ENCODE measurements at regions not wholly inside any gene's neighbourhood (a gene's known extent, or its start where the extent isn't known, plus 50 kb on each side); places are given as distances from the start of the nearest gene placed in this dataset.
"Not testable (repeated sequence)": the region's sequence is repeated elsewhere in the genome, so short reads cannot be mapped to it uniquely, and the experiment has no call there.

DNA sequence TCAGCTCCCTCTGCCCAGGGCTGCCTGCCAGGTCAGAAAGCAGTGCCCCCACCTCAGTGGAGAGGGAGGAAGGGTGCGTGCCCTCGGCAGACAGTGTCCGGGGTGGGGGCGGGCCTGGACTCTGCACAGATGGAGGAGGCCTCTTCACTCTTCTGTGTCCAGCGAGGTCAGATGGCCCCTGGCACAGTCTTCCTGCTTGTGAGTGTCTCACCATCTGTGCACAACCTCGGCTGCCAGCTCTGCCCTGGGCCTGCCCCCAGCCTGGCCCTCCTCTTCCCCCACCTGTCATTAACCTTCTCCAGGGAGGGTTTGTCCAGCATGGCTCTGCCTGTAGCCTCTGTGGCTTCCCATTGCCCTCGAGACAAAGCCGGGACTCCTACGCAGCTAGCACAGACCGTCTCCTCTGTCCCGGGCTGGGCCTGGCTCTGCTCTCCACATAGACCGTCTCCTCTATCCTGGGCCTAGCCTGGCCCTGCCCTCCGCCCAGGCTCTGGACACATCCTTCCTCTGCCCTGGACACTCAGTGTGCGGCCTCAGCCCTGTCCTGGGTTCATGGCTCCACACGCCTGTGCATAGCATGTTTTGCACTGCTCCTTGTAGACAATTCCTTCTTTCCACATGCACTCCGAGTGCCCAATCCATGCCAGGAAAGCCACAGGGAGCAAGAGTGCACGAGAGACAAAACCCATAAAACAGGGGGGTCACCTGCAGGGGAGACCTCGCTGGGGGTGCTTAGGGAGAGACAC is 138.9 kb upstream of the FOXD4L5 start:
- not testable (repeated sequence) for H3K4me2 ChIP-seq (ENCODE audit: low read length); H3K27me3 ChIP-seq (ENCODE audit: control insufficient read depth, low read length); H4K20me1 ChIP-seq (ENCODE audit: control insufficient read depth, insufficient read depth, low read depth, low read length); H3F3A ChIP-seq (ENCODE audit: control insufficient read depth, insufficient read depth); H3K36me3 ChIP-seq (ENCODE audit: control insufficient read depth, low read length); H3K27ac ChIP-seq (ENCODE audit: low read depth, low read length); H3K4me3 ChIP-seq (ENCODE audit: low read length); H3K79me2 ChIP-seq (ENCODE audit: control insufficient read depth, low read length); H3K4me1 ChIP-seq (ENCODE audit: control insufficient read depth, low read length); H3K9me2 ChIP-seq (replicated peaks; ENCODE audit: control insufficient read depth, low read length)
- H3K9me3 ChIP-seq (ENCODE audit: control insufficient read depth, insufficient read depth, low read length), result peaks cover 18% of the 10 kb centered on the region; the same call in 1 of the 2 replicates

GRCh38 chr9:65422966-65423690 is 138.1 kb upstream of the FOXD4L5 start:
- H3K27me3 ChIP-seq (ENCODE audit: control insufficient read depth, low read length); H3K4me2 ChIP-seq (ENCODE audit: low read length); H4K20me1 ChIP-seq (ENCODE audit: control insufficient read depth, insufficient read depth, low read depth, low read length); H3K4me1 ChIP-seq (ENCODE audit: control insufficient read depth, low read length); H3K27ac ChIP-seq (ENCODE audit: low read depth, low read length); H3F3A ChIP-seq (ENCODE audit: control insufficient read depth, insufficient read depth); H3K4me3 ChIP-seq (ENCODE audit: low read length); H3K36me3 ChIP-seq (ENCODE audit: control insufficient read depth, low read length); H3K79me2 ChIP-seq (ENCODE audit: control insufficient read depth, low read length); H3K9me2 ChIP-seq (replicated peaks; ENCODE audit: control insufficient read depth, low read length): not testable (repeated sequence)
- H3K9me3 ChIP-seq (ENCODE audit: control insufficient read depth, insufficient read depth, low read length), result peaks cover 18% of the 10 kb centered on the region; the same call in 1 of the 2 replicates

- peaks cover 14% of the 10 kb centered on the region; the same call in 1 of the 2 replicates for H3K9me3 ChIP-seq (ENCODE audit: control insufficient read depth, insufficient read depth, low read length)
These were observed 136.5 kb upstream of the FOXD4L5 start for GRCh38 chr9:65421486-65421885.

DNA sequence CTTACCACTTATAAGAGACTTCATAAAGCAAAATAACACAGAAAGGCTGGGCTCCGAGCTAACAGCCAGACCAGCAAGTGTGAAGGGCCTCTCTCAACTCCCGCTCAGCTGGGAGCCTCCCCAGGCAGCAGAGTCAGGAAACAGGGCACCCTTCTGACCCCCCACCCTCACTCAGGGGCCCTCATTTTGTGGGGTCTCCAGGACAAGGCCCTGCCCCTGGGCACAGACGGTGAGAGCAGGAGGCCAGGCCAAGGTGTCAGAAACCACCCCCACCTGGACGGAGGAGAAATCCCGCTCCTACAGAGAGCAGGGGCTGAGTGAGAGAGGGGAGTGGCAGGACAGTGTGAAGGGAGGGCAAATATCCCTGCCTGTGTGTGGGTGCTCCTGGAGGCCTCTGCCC is 135.8 kb upstream of the FOXD4L5 start:
- TF ChIP-seq CTCF (IDR thresholded peaks at IDR 0.05; ENCODE audit: low read depth, low read length, poor library complexity, severe bottlenecking), result no peak
- no peak for TF ChIP-seq EZH2phosphoT487 (IDR thresholded peaks at IDR 0.05; ENCODE audit: borderline replicate concordance, low read length)
- no peaks in the 10 kb centered on the region for H3K4me1 ChIP-seq (ENCODE audit: control insufficient read depth, low read length)
- no peaks in the 10 kb centered on the region for H3K9me2 ChIP-seq (replicated peaks; ENCODE audit: control insufficient read depth, low read length)
- H3K4me2 ChIP-seq (ENCODE audit: low read length), result no peak overlapping the region
- no peak overlapping the region for H3K4me3 ChIP-seq (ENCODE audit: low read length)
- peaks cover 9% of the 10 kb centered on the region; the same call in 1 of the 2 replicates for H3K9me3 ChIP-seq (ENCODE audit: control insufficient read depth, insufficient read depth, low read length)
- no peaks in the 10 kb centered on the region for H3K27me3 ChIP-seq (ENCODE audit: control insufficient read depth, low read length)
- H3K36me3 ChIP-seq (ENCODE audit: control insufficient read depth, low read length), result no peaks in the 10 kb centered on the region
- H3K27ac ChIP-seq (ENCODE audit: low read depth, low read length), result no peak overlapping the region
- no peaks in the 10 kb centered on the region for H3K79me2 ChIP-seq (ENCODE audit: control insufficient read depth, low read length)
- no peaks in the 10 kb centered on the region for H4K20me1 ChIP-seq (ENCODE audit: control insufficient read depth, insufficient read depth, low read depth, low read length)
- peaks cover 6% of the 10 kb centered on the region; the same call in 1 of the 2 replicates for H3F3A ChIP-seq (ENCODE audit: control insufficient read depth, insufficient read depth)

More at GRCh38 chr9:65421486-65421885, 136.5 kb upstream of the FOXD4L5 start:
- H3K27ac ChIP-seq (ENCODE audit: low read depth, low read length); H3K36me3 ChIP-seq (ENCODE audit: control insufficient read depth, low read length); H3K4me3 ChIP-seq (ENCODE audit: low read length); H3K4me1 ChIP-seq (ENCODE audit: control insufficient read depth, low read length); H3K27me3 ChIP-seq (ENCODE audit: control insufficient read depth, low read length); H3K4me2 ChIP-seq (ENCODE audit: low read length); H3F3A ChIP-seq (ENCODE audit: control insufficient read depth, insufficient read depth); H4K20me1 ChIP-seq (ENCODE audit: control insufficient read depth, insufficient read depth, low read depth, low read length); H3K9me2 ChIP-seq (replicated peaks; ENCODE audit: control insufficient read depth, low read length); H3K79me2 ChIP-seq (ENCODE audit: control insufficient read depth, low read length): not testable (repeated sequence)

GRCh38 chr9:65418966-65419365 is 134.0 kb upstream of the FOXD4L5 start:
- not testable (repeated sequence) for H3K27me3 ChIP-seq (ENCODE audit: control insufficient read depth, low read length); H3K4me1 ChIP-seq (ENCODE audit: control insufficient read depth, low read length); H3K27ac ChIP-seq (ENCODE audit: low read depth, low read length); H4K20me1 ChIP-seq (ENCODE audit: control insufficient read depth, insufficient read depth, low read depth, low read length); H3K4me3 ChIP-seq (ENCODE audit: low read length); H3K4me2 ChIP-seq (ENCODE audit: low read length); H3F3A ChIP-seq (ENCODE audit: control insufficient read depth, insufficient read depth); H3K9me3 ChIP-seq (ENCODE audit: control insufficient read depth, insufficient read depth, low read length); H3K79me2 ChIP-seq (ENCODE audit: control insufficient read depth, low read length); H3K9me2 ChIP-seq (replicated peaks; ENCODE audit: control insufficient read depth, low read length); H3K36me3 ChIP-seq (ENCODE audit: control insufficient read depth, low read length)

GRCh38 chr9:65416948-65417347 is 131.9 kb upstream of the FOXD4L5 start:
- H3K27me3 ChIP-seq (ENCODE audit: control insufficient read depth, low read length); H3K4me3 ChIP-seq (ENCODE audit: low read length); H3K79me2 ChIP-seq (ENCODE audit: control insufficient read depth, low read length); H3K27ac ChIP-seq (ENCODE audit: low read depth, low read length); H3F3A ChIP-seq (ENCODE audit: control insufficient read depth, insufficient read depth); H3K4me1 ChIP-seq (ENCODE audit: control insufficient read depth, low read length); H3K9me2 ChIP-seq (replicated peaks; ENCODE audit: control insufficient read depth, low read length); H3K9me3 ChIP-seq (ENCODE audit: control insufficient read depth, insufficient read depth, low read length); H3K4me2 ChIP-seq (ENCODE audit: low read length); H4K20me1 ChIP-seq (ENCODE audit: control insufficient read depth, insufficient read depth, low read depth, low read length); H3K36me3 ChIP-seq (ENCODE audit: control insufficient read depth, low read length): not testable (repeated sequence)

DNA sequence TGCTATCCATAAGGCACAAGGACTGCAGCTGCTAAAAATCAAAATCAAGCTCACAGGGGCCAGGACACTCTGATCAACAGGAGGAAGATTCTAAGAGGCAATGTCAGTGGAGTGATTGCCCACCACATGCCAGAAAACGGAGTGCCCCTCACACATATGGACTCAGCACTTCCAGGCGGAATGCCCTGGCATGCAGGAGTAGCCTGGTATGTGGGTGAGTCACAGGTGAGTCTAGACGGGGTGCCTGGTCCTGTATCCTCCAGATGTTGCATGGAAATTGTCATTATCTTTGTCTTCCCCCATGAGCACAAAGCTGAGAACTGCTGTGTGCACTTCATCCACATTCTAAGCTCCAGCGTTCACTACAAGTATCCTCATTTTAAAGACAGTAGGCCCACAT is 129.2 kb upstream of the FOXD4L5 start:
- not testable (repeated sequence) for H3K4me2 ChIP-seq (ENCODE audit: low read length); H3K4me3 ChIP-seq (ENCODE audit: low read length); H3F3A ChIP-seq (ENCODE audit: control insufficient read depth, insufficient read depth); H4K20me1 ChIP-seq (ENCODE audit: control insufficient read depth, insufficient read depth, low read depth, low read length); H3K79me2 ChIP-seq (ENCODE audit: control insufficient read depth, low read length); H3K9me2 ChIP-seq (replicated peaks; ENCODE audit: control insufficient read depth, low read length); H3K27me3 ChIP-seq (ENCODE audit: control insufficient read depth, low read length); H3K27ac ChIP-seq (ENCODE audit: low read depth, low read length); H3K36me3 ChIP-seq (ENCODE audit: control insufficient read depth, low read length); H3K4me1 ChIP-seq (ENCODE audit: control insufficient read depth, low read length)
- H3K9me3 ChIP-seq (ENCODE audit: control insufficient read depth, insufficient read depth, low read length), result peaks cover 10% of the 10 kb centered on the region; the same call in 1 of the 2 replicates
